Heart left ventricle (tissue), 13 donors: ENCODE measurements at regions not wholly inside any gene's neighbourhood (a gene's known extent, or its start where the extent isn't known, plus 50 kb on each side); places are given as distances from the start of the nearest gene placed in this dataset.
"Not testable (repeated sequence)": the region's sequence is repeated elsewhere in the genome, so short reads cannot be mapped to it uniquely, and the experiment has no call there.

Experiments
- POLR2A ChIP-seq, 2 donors: fragments of 450-650 bp; IDR thresholded peaks; one replicate each; pipeline ENCODE4 v1.6.1; 2017; ENCODE audit warnings: antibody characterized with exemption in 2 of 2, mild to moderate bottlenecking in 2 of 2, moderate library complexity in 2 of 2
- TF ChIP-seq, protein P1 (sequence below), 12 donors: fragments of 200-600 bp; sonication (generic) in 4 of 12; IDR thresholded peaks; one replicate each; pipeline versions ENCODE4 v1.5.0 to v1.8.0; 2018 to 2022; ENCODE audit warnings: antibody characterized with exemption in 12 of 12, mild to moderate bottlenecking in 5 of 12
- donor health status: ischemic (EF 13 %, LVEDD 7.1; RV severe dilation, severe dysfunction).
- donor health status: DM: no; HTN: yes; CAD: no.
- donor health status: DM: no; HTN: no; CAD: no.
- donor health status: ischemic (EF 25% LVEDD 6.9; RV normal size, moderate dysfunction).
- donor health status: ischemic (EF 25% LVEDD 5.7; RV mildly dilated, moderate dysfunction).
- donor health status: ischemic (EF 35%, LVEDD 5.7; RV mildly dilated, moderate dysfunction).
- donor health status: nonischemic (EF 11% LVEDD 7.7; RV severe dilation, severe dysfunction).
- donor health status: DM: yes; HTN: yes; CAD: no.
- donor health status: PGD.
- donor health status: ischemic (EF 29% LVEDD 5.4; RV normal size, mild dysfunction).
- donor health status: nonischemic (EF 23%, LVEDD 6.1; RV moderate dilation, normal function).

DNA sequence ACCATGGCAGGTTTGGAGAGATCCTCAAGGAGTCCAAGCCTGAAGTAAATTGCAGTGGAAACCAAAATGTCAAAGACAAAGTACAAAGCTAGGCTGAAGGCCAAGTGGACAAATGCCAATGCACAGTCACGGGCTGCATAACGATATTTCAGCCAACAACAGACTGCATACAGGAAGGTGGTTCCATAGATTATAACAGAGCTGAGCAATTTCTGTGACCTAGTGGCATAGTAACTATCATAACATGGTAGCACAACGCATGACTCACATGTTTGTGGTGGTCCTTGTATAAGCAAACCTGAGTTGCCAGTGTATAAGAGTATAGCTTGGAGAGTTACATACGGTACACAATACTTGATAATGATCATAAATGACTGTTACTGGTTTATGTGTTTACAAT lies 152.2 kb downstream of the KLRB1 start:
- TF ChIP-seq, protein P1, sequence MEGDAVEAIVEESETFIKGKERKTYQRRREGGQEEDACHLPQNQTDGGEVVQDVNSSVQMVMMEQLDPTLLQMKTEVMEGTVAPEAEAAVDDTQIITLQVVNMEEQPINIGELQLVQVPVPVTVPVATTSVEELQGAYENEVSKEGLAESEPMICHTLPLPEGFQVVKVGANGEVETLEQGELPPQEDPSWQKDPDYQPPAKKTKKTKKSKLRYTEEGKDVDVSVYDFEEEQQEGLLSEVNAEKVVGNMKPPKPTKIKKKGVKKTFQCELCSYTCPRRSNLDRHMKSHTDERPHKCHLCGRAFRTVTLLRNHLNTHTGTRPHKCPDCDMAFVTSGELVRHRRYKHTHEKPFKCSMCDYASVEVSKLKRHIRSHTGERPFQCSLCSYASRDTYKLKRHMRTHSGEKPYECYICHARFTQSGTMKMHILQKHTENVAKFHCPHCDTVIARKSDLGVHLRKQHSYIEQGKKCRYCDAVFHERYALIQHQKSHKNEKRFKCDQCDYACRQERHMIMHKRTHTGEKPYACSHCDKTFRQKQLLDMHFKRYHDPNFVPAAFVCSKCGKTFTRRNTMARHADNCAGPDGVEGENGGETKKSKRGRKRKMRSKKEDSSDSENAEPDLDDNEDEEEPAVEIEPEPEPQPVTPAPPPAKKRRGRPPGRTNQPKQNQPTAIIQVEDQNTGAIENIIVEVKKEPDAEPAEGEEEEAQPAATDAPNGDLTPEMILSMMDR (IDR thresholded peaks at IDR 0.05) = not testable (repeated sequence)
- TF ChIP-seq POLR2A (IDR thresholded peaks at IDR 0.05) = not testable (repeated sequence)
